Liver (tissue), 8 donors: ENCODE measurements at regions not wholly inside any gene's neighbourhood (a gene's known extent, or its start where the extent isn't known, plus 50 kb on each side); places are given as distances from the start of the nearest gene placed in this dataset.

ENCODE experiments used
- DNase-seq: peaks from one replicate; pipeline ENCODE4 v3.0.0-alpha.2; 2017; ENCODE audit warnings: low spot score
- H3K27ac ChIP-seq, 2 donors: one replicate each; pipeline ENCODE4 v1.7.0; 2013; ENCODE audit warnings: inconsistent platforms in 2 of 2, low read length in 2 of 2, control low read depth in 1 of 2, low read depth in 1 of 2, mild to moderate bottlenecking in 1 of 2
- H3K27me3 ChIP-seq, 4 donors: one replicate each; pipeline versions ENCODE4 v1.6.1 to v1.7.0; 2013; ENCODE audit warnings: low read length in 3 of 4, inconsistent platforms in 1 of 4, mild to moderate bottlenecking in 1 of 4, moderate library complexity in 1 of 4; ENCODE audit not compliant: control insufficient read depth in 4 of 4, insufficient read depth in 4 of 4
- H3K36me3 ChIP-seq, 4 donors: one replicate each; pipeline versions ENCODE4 v1.6.1 to v1.7.0; 2013; ENCODE audit warnings: low read length in 3 of 4, mild to moderate bottlenecking in 3 of 4, low read depth in 1 of 4, moderate library complexity in 1 of 4; ENCODE audit not compliant: control insufficient read depth in 4 of 4, insufficient read depth in 3 of 4
- H3K4me1 ChIP-seq, 4 donors: one replicate each; pipeline versions ENCODE4 v1.6.1 to v1.7.0; 2013; ENCODE audit warnings: low read length in 3 of 4, mild to moderate bottlenecking in 3 of 4, moderate library complexity in 1 of 4; ENCODE audit not compliant: control insufficient read depth in 4 of 4, insufficient read depth in 4 of 4
- H3K4me3 ChIP-seq, 3 donors: one replicate each; pipeline versions ENCODE4 v1.6.1 to v1.7.0; 2013; ENCODE audit warnings: low read length in 3 of 3, control low read depth in 1 of 3, low read depth in 1 of 3, mild to moderate bottlenecking in 1 of 3
- H3K9ac ChIP-seq, 2 donors: one replicate each; pipeline ENCODE4 v1.7.0; 2013; ENCODE audit warnings: low read length in 2 of 2, mild to moderate bottlenecking in 2 of 2, moderate library complexity in 2 of 2, control low read depth in 1 of 2, low read depth in 1 of 2
- H3K9me3 ChIP-seq, 4 donors: one replicate each; pipeline versions ENCODE4 v1.6.1 to v1.7.0; 2013; ENCODE audit warnings: low read length in 3 of 4; ENCODE audit not compliant: control insufficient read depth in 4 of 4
- CTCF ChIP-seq: fragments of 150-350 bp; IDR thresholded peaks from 2 replicates; pipeline ENCODE4 v1.5.1; 2017; ENCODE audit warnings: improper control_type of control experiment, low read depth, low read length; ENCODE audit not compliant: missing input control
- EGR1 ChIP-seq, 2 donors: IDR thresholded peaks; 2 replicates each; pipeline ENCODE4 v1.6.1; 2016 to 2018; ENCODE audit warnings: antibody characterized with exemption in 2 of 2, low read depth in 2 of 2
- FOXA1 ChIP-seq: IDR thresholded peaks from 2 replicates; pipeline ENCODE4 v1.6.1; 2016; ENCODE audit warnings: antibody characterized with exemption
- GABPA ChIP-seq, 2 donors: IDR thresholded peaks in 1 of 2; conservative IDR thresholded peaks in 1 of 2; 2 replicates each; pipeline ENCODE4 v1.6.1; 2016; ENCODE audit warnings: antibody characterized with exemption in 2 of 2, mild to moderate bottlenecking in 1 of 2, moderate library complexity in 1 of 2
- HNF4A ChIP-seq, 2 donors: conservative IDR thresholded peaks; 2 replicates each; pipeline ENCODE4 v1.6.1; 2016; ENCODE audit warnings: antibody characterized with exemption in 2 of 2, mild to moderate bottlenecking in 2 of 2
- HNF4G ChIP-seq: IDR thresholded peaks from 2 replicates; pipeline ENCODE4 v1.6.1; 2016; ENCODE audit warnings: antibody characterized with exemption
- JUND ChIP-seq, 2 donors: IDR thresholded peaks; 2 replicates each; pipeline ENCODE4 v1.6.1; 2016; ENCODE audit warnings: antibody characterized with exemption in 2 of 2
- MAX ChIP-seq: IDR thresholded peaks from 2 replicates; pipeline ENCODE4 v1.6.1; 2016; ENCODE audit warnings: antibody characterized with exemption
- NR2F2 ChIP-seq: IDR thresholded peaks from 2 replicates; pipeline ENCODE4 v1.6.1; 2016; ENCODE audit warnings: antibody characterized with exemption
- RAD21 ChIP-seq, 2 donors: IDR thresholded peaks; 2 replicates each; pipeline ENCODE4 v1.6.1; 2016; ENCODE audit warnings: antibody characterized with exemption in 2 of 2, mild to moderate bottlenecking in 2 of 2
- RXRA ChIP-seq, 2 donors: IDR thresholded peaks; 2 replicates each; pipeline ENCODE4 v1.6.1; 2017 to 2018; ENCODE audit warnings: antibody characterized with exemption in 2 of 2, mild to moderate bottlenecking in 1 of 2
- TAF1 ChIP-seq: conservative IDR thresholded peaks from 2 replicates; pipeline ENCODE4 v1.6.1; 2016; ENCODE audit warnings: antibody characterized with exemption, mild to moderate bottlenecking
- YY1 ChIP-seq: IDR thresholded peaks from 2 replicates; pipeline ENCODE4 v1.6.1; 2016; ENCODE audit warnings: antibody characterized with exemption, mild to moderate bottlenecking
- ZBTB33 ChIP-seq: IDR thresholded peaks from 2 replicates; pipeline ENCODE4 v1.6.1; 2016; ENCODE audit warnings: antibody characterized with exemption
- WGBS: extraction: QIAGEN DNeasy Blood & Tissue Kit; methylation state at CpG from one replicate; pipeline ENCODE4 v1.1.7; 2013; 5-methylcytosine and 5-hydroxymethylcytosine counted together
- TF ChIP-seq, protein P1 (sequence below): IDR thresholded peaks from 2 replicates; pipeline ENCODE4 v1.6.1; 2016; ENCODE audit warnings: antibody characterized with exemption, mild to moderate bottlenecking
- TF ChIP-seq, protein P2 (sequence below): IDR thresholded peaks from 2 replicates; pipeline ENCODE4 v1.6.1; 2016; ENCODE audit warnings: antibody characterized with exemption
- donor health status: healthy.
- donor health status: healthy.
- donor health status: healthy.
- donor health status: healthy.
- donor health status: healthy.

DNA sequence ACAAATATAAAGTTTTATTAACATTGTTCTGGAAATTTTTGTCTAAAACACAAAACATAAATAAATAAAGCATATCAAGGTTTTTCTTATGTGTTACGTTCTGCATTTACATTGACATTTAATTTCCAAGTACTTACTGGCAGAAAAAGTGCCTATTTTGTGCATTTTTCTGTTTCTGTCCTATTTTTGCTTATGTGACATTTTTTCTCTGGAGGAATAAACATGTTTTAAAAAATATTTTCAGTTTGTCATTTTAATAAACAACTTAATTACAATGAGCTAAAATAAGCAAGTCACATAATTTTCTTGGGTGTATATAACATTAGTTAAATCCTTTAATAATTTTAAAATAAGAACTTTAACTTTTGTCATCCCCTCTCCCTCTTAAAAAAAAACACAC lies 94.4 kb upstream of the HS3ST5 start (continued):
- TF ChIP-seq, protein P1, sequence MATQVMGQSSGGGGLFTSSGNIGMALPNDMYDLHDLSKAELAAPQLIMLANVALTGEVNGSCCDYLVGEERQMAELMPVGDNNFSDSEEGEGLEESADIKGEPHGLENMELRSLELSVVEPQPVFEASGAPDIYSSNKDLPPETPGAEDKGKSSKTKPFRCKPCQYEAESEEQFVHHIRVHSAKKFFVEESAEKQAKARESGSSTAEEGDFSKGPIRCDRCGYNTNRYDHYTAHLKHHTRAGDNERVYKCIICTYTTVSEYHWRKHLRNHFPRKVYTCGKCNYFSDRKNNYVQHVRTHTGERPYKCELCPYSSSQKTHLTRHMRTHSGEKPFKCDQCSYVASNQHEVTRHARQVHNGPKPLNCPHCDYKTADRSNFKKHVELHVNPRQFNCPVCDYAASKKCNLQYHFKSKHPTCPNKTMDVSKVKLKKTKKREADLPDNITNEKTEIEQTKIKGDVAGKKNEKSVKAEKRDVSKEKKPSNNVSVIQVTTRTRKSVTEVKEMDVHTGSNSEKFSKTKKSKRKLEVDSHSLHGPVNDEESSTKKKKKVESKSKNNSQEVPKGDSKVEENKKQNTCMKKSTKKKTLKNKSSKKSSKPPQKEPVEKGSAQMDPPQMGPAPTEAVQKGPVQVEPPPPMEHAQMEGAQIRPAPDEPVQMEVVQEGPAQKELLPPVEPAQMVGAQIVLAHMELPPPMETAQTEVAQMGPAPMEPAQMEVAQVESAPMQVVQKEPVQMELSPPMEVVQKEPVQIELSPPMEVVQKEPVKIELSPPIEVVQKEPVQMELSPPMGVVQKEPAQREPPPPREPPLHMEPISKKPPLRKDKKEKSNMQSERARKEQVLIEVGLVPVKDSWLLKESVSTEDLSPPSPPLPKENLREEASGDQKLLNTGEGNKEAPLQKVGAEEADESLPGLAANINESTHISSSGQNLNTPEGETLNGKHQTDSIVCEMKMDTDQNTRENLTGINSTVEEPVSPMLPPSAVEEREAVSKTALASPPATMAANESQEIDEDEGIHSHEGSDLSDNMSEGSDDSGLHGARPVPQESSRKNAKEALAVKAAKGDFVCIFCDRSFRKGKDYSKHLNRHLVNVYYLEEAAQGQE, result no peak

DNA sequence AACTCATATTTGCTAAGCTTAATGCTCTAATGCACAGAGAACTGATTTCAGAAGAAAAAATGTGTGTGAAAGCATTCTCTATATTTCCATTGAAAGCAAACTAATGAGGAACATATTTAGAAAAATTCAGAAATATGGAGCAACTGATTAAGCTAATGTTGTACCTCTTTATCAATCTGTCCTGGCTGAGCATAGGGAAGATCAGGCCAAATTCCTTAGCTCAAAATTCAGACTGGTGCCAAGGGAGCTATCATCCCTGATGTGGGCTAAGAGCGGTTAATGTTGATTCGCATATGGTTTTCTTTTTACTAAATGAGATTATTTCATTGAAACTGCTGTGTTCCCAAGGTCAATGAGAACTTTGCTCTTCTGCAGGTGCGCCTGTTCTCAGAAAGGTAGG lies 93.9 kb upstream of the HS3ST5 start:
- TF ChIP-seq, protein P2, sequence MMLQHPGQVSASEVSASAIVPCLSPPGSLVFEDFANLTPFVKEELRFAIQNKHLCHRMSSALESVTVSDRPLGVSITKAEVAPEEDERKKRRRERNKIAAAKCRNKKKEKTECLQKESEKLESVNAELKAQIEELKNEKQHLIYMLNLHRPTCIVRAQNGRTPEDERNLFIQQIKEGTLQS, result no peak
- TF ChIP-seq YY1 (no peak), ZBTB33 (no peak), FOXA1 (no peak), TAF1 (no peak), CTCF (no peak), RXRA (IDR thresholded peaks at IDR 0.05) (no peak), NR2F2 (no peak), JUND (IDR thresholded peaks at IDR 0.05) (no peak), HNF4A (conservative IDR thresholded peaks at IDR 0.05) (no peak), MAX (no peak), GABPA (IDR thresholded peaks at IDR 0.05 in 1 of 2, conservative IDR thresholded peaks at IDR 0.05 in 1 of 2) (no peak), EGR1 (IDR thresholded peaks at IDR 0.05; ENCODE audit: low read depth in 2 of 2) (no peak), RAD21 (IDR thresholded peaks at IDR 0.05) (no peak), HNF4G (no peak)
- TF ChIP-seq, protein P1, result no peak
- no peak for DNase-seq
- Histone ChIP-seq H3K27me3 (no peaks in the 10 kb centered on the region), H3K27ac (no peak overlapping the region), H3K4me1 (no peaks in the 10 kb centered on the region), H3K4me3 (no peak overlapping the region), H3K9ac (no peak overlapping the region), H3K36me3 (no peaks in the 10 kb centered on the region), H3K9me3 (no peaks in the 10 kb centered on the region)
- WGBS, result 94% methylated on average over 3 of the region's 3 CpGs
